ENCODE measurements at regions not wholly inside any gene's neighbourhood (a gene's known extent, or its start where the extent isn't known, plus 50 kb on each side); places are given as distances from the start of the nearest gene placed in this dataset.
"Not testable (repeated sequence)": the region's sequence is repeated elsewhere in the genome, so short reads cannot be mapped to it uniquely, and the experiment has no call there.

DNA sequence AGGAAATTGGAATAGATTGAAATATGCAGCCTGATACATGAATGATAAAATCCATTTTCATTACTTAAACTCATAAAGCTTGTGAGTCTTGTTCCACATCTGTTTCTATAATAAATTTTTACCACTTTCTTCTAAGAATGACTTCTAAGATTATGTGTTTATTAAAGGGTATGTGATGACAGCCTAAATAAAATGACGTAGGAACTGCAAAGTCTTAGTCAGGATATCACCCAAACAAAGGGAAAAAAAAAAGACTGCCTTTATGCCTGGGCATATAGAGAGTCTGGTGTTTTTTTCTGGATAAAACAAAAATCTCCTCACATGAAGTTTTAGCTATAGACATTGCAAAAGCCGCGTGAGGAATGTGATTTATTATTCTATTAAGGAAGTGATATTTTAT, 844.0 kb downstream of the DIPK2A start:
- DNase-seq (ENCODE audit: low read depth in 2 of 2), result no peak

DNA sequence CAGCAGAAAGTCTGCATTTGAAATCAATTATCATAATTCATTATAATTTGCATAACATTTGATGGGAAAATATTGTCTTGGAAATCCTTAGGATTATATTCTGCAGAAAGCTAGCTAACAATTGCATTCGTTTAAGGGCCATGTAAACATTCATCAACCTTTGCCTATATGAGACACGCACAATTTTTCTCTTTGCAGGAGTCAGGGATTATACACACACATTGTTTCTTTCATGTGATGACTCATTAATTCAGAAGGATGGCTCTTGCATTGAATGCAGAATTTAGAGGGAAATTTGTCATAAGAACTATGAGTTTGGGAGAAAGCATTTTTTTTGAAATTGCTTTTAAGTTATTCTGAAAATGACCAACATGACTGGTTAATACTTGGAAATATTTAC, 844.7 kb downstream of the DIPK2A start:
- DNase-seq (ENCODE audit: low read depth in 2 of 2), result no peak

DNA sequence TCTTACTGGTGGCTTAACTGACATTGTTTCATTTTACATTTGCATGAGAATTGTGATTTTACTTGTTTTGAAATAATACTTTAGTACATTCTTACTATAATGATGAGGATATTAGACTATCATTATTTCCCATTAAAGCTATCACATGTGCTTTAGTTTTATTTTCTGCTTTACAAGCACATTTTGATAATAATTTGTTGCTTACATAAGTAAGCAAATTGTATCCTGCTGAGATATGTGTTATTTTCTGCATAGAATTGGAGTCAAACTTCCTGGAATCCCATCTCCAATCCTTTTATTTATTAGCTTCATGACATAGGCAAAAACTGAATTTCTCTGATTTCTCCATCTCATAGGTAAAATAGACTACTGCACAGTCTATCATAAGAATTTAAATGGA, 847.4 kb downstream of the DIPK2A start:
- DNase-seq (ENCODE audit: low read depth in 2 of 2), result no peak

DNA sequence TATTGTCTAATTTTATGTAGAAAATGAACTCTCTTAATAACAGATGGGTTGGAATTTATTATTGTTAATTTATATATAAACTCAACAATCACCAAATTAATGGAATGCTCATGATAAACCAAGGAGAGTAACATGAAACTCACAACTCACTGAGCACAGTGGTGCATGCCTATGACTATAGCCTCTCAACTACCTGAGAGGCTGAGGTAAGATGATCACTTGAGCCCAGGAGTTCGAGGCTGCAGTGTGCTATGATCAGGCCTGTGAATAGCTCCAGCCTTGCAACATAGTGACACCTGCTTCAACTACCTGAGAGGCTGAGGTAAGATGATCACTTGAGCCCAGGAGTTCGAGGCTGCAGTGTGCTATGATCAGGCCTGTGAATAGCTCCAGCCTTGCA, 848.6 kb downstream of the DIPK2A start:
- DNase-seq (ENCODE audit: low read depth in 2 of 2), result not testable (repeated sequence)

DNA sequence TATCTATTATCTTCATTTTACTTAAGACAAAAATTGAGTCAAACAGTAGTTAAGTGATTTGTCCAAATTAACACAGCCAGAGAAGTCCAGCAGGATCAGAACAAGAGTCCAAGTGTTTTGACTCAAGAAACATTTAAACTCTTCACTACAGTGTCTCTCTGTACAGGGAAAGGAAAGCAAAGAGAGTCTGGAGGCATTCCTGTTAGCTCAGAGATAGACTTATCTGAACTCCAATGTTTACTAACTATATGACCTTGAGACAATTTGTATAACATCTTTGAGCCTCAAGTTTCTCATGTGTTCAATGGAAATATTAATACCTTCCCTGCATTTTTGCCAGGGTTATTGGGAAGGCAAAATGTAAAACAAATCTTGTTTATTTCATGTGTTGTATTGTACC, 849.1 kb downstream of the DIPK2A start:
- no peak for DNase-seq (ENCODE audit: low read depth in 2 of 2)

DNA sequence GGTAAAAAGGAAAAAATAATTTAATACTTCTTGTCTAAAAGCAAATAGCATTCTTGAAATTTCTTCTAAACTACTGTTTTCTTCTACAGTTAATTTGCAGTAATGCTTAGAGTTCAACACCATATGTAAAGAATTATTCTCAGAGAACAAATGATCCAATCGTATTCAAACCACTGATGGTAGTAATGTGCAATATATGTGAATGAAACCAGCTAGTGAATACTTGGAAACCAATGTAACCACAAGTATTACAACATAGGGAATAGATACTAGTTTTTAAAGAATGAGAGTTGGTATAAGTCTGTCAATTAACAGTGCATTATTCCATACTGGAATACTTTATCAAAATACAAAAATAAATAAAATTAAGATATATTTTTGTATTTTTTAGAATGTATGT, 850.0 kb downstream of the DIPK2A start:
- DNase-seq (ENCODE audit: low read depth in 2 of 2), result no peak

DNA sequence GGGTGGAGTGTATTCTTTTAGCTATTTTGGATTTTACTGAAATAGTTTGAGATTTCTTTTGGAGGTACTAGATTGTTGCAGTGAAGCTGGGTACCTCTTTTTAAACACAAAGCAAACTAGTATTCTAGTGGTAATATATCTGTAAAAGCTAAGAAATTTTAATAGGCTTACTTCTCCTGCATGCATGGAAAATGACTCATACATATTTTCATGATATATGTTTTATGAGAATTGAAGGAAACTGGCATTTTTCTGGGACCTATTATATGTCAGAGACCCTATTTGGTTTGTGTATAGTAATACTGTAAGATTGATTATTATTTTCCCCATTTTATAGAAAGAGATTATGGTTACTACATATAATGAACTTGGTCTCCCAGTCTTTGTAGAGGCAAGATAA, 851.0 kb downstream of the DIPK2A start:
- no peak for DNase-seq (ENCODE audit: low read depth in 2 of 2)

DNA sequence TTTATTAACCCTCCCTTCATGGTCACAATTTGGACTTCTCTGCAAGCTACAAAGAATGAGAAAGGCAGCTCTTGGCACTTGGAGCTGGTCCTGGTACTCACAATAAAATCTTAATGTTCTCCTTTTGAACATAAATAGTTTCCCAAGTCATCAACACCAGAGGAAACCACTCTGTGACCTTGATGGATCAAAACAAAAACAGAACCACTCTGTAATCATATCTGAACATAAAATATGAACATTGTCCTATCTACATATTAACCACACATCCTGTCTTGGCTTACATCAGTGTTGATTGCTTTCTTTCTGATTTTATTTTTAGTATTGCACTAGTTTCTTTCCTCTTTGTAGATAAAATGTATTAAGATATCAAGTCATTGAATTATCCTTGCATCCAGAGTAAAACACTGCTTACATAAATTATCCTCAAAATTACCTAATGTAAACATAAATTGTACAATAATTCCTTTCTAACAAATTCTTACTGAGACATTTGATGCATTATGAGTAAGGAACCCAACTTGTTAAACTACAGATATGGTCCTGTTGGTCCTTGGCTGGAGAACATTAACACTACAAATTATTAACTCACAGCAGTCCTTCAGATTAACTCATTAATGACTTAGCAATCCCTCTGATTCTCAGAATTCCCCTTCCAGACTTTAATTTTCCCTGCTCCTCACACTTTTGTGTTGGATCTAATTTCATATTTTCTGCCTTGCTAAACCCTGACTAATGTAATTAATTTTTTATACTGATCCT, 860.5 kb downstream of the DIPK2A start:
- DNase-seq (ENCODE audit: low read depth in 2 of 2), result peak in 1 of 2 donors; percentile 69

DNA sequence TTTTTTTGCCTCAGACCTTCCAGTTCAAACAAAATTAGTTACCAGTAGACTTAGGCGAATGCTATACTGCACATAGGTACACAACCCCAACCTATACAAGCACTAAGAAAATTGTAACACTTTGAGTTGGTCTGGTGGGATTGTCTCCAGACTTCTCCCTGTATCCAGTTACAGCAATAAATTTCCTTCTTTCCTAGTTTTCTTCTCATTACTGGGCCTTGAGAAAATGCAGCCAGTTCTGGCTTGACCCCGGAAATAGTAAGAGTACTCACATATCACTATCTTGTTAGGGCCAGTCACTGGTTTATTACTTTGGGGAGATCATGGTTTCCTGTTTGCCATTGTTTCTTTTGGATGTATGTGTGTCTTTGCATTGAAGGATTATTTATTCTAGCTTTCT, 868.4 kb downstream of the DIPK2A start:
- no peak for DNase-seq (ENCODE audit: low read depth in 2 of 2)

DNA sequence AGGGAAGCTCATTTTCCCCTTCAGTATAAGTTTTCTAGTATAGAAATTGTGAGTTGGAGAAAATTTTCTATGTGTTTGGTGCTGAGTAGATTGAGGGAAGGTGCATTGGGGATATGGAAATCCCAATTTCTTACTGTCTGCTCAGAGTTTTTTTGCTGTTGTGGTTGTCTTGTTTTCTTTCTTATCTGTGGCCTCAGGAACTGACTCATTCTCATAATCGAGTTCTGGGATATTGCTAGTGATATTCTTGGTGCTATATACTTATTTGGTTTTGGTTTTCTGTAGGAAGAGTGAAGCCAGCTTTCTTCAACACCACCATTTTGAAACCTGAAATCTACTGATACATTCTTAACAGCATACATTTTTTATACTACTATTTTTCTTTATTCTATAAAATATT, 869.2 kb downstream of the DIPK2A start:
- peak in 1 of 2 donors; percentile 24 for DNase-seq (ENCODE audit: low read depth in 2 of 2)

DNA sequence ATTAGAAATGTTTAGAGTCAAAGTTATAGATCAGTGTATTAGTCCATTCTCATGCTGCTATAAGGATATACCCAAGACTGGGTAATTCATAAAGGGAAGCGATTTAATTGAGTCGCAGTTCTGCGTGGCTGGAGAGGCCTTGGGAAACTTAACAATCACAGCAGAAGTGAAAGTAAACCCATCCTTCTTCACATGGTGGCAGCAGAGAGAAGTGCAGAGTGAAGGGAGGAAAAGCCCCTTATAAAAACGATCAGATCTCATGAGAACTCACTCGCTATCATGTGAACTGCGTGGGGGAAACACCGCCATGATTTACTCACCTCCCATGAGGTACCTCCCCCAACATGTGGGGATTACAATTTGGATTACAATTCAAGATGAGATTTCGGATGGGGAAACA, 871.5 kb downstream of the DIPK2A start:
- no peak for DNase-seq (ENCODE audit: low read depth in 2 of 2)

DNA sequence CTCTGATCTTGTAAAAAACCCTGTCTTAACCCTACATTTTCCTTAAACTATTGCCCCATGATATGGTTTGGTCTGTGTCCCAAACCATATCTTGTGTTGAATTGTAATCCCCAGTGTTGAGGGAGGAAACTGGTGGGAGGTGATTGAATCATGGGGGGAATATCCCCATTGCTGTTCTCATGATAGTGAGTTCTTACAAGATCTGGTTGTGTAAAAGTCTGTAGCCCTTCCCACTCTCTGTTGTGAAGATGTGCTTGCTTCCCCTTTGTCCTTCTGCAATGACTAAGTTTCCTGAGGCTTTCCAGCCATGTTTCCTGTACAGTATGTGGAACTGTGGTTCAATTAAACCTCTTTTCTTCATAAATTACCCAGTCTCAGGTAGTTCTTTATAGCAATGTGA, 881.4 kb downstream of the DIPK2A start:
- peak in 1 of 2 donors; percentile 5 for DNase-seq (ENCODE audit: low read depth in 2 of 2)

DNA sequence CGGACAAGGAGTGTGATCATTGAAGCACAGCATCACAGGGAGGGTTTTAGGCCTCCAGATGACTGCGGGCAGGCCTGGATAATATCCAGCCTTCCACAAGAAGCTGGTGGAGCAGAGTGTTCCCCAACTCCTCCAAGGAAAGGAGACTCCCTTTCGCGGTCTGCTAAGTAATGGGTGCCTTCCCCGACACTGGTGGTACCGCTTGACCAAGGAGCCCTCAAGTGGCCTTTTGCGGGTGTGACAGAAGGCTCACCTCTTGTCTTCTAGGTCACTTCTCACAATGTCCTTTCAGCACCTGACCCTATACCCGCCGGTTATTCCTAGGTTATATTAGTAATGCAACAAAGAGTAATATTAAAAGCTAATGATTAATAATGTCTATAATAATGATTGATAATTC, 882.4 kb downstream of the DIPK2A start:
- not testable (repeated sequence) for DNase-seq (ENCODE audit: low read depth in 2 of 2)

DNA sequence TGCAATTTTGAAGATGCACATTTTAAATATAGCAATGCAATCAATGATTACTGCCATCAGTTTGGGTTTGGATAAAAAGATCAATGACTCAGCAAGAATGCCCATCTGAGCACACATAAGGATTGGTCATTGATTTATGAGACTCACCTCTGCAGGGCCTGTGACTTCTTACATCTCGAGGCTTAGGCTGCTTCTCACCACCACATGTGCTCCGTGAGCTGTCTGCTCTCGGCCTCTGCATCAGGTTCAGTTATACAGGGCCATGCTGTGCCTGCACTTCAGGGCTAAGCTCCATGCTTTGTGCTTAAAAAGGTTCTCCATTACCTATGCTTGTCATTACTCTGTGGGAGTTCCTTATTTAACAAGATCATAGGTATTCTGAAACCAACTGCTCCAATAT, 887.5 kb downstream of the DIPK2A start:
- no peak for DNase-seq (ENCODE audit: low read depth in 2 of 2)

DNA sequence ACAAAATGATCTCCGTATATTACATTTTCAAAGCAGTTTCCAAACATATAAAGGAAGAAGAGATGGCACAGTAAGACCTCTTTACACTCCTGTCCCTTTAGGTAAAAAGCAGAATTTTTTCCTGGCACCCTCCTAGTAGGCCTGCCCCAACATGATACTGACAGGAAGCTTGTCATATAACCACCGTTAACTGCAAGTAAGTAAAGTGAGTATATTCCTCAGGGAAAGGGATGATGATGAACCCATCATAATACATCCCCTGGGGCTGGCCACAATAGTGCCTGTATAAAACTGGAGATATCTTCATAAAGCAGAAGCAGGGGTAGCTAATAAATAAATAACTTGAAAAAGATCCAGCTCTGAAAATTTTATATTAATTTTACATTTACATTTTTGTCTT, 893.0 kb downstream of the DIPK2A start:
- DNase-seq (ENCODE audit: low read depth in 2 of 2), result no peak

DNA sequence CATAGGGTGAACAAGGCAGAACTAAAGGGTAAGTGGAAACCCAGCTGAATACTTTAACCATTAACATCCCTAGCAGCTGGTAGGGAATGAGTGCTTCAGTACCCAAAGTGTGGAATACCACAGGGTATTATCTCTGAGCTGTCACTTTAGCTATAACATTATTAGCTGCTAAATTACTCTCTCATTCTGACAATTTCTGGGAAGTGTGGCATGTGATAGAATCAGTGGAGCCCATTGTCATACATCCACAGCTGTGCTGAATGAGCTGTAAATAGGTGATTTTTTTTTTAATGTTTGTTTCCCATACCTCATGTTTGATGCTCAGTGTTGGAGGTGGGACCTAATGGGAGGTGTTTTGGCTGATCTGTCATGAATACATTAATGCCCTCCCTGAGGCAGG, 894.3 kb downstream of the DIPK2A start:
- no peak for DNase-seq (ENCODE audit: low read depth in 2 of 2)

DNA sequence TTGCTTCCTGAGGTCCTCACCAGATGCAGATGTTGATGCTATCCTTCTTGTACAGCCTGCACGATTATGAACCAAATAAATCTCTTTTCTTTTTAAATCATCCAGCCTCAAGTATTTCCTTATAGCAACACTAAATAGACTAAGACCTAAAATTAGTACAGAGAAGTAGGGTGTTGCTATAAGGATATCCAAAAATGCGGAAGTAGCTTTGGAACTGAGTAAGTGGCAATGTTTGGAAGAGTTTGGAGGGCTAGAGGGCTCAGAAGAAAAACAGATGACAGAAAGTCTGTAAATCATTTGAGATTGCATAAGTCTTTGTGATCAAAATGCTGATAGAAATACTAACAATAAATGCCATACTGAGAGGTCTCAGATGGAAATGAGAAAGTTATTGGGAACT, 894.9 kb downstream of the DIPK2A start:
- no peak for DNase-seq (ENCODE audit: low read depth in 2 of 2)

DNA sequence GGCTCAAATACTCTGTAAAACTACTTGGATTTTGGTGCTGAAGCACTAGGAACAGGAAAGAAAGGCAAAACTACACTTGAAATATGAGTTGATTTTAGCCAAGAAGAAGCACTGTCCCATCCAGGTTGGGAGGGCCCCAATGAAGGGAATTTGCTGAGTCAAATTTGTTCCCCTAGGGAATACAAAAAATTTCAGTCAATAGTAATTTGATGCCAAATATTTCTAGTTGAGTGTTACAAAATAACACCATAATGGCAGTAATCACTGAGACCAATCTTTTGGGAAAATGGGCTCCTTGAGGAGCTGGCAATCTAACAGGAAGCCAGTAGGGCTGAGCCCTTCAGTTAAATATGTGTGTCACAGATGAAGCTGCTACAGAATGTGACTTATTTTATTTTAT, 896.9 kb downstream of the DIPK2A start:
- DNase-seq (ENCODE audit: low read depth in 2 of 2), result no peak

DNA sequence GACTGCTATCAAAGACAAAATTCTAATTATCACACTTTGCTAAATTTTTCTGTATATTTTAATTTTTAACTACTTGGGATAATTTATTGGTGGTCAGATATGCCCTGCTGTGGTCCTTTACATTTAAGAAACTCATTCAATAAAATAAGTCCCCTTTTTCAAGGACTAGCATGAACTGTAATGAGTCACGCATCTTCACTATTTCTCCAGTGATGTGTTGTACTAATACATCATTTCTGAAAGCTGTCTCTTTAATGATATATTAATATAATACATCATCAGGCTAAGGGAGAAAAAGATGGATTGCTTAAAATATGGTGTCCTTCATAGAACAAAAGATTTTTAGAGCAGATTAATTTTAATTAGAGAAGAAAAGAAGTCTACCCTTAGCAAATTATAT, 901.4 kb downstream of the DIPK2A start:
- no peak for DNase-seq (ENCODE audit: low read depth in 2 of 2)

DNA sequence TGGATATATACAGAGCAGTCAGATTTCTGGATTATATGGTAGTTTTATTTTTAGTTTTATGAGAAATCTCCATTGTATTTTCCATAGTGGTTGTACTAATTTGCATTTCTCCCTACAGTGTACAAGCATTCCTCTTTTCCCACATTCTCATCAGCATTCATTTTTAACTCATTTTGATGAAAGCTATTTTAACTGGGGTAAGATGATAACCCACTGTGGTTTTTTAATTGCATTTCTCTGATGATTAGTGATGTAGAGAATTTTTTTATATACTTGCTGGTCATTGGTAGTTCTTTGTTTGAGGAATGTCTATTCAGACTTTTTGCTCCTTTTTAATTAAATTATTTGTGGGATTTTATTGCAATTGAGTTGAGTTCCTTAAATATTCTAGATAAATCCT, 903.6 kb downstream of the DIPK2A start:
- DNase-seq (ENCODE audit: low read depth in 2 of 2), result no peak

DNA sequence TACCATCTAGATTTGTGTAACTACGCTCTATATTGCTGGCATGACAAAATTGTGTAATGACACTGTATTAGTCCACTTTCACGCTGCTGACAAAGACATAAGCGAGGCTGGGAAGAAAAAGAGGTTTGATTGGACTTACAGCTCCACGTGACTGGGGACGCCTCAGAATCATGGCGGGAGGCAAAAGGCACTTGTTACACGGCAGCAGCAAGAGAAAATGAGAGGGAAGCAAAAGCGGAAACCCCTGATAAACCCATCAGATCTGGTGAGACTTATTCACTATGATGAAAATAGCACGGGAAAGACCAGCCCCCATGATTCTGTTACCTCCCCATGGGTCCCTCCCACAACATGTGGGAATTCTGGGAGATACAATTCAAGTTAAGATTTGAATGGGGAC, 905.7 kb downstream of the DIPK2A start:
- DNase-seq (ENCODE audit: low read depth in 2 of 2), result no peak

DNA sequence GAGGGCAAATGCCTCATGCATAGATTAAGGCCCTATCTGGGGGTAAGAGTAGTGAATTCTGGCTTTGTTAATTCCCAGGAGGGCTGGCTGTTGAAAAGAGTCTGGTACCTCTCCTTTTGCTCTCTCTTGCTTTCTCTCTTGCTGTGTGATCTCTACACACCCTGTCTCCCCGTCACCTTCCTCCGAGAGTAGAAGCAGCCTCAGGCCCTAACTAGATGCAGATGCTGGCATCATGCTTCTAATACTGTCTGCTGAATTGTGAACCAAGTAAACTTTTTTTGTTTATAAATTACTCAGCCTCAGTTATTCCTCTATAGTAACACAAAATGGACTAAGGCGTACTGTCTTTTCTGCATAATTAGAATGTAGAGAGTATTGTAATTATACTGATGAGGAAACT, 908.1 kb downstream of the DIPK2A start:
- no peak for DNase-seq (ENCODE audit: low read depth in 2 of 2)

DNA sequence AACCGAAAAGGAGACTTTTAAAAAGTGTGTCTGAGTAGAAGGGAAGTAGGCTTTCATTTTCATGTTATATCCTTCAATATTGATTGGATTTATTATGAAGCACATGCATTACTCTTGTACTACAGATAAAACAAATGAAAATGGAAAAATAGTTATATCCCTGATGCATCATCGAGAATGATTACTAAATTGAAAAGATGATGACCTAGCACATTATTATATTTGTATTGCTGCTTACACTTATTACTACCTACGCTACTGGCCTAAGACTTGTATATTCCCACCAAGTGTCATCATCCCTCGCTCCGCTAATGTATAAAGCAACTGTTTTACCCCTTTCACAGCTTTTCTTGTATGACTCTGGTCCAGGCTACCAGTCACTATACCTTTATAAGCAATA, 922.4 kb downstream of the DIPK2A start:
- DNase-seq (ENCODE audit: low read depth in 2 of 2), result no peak

DNA sequence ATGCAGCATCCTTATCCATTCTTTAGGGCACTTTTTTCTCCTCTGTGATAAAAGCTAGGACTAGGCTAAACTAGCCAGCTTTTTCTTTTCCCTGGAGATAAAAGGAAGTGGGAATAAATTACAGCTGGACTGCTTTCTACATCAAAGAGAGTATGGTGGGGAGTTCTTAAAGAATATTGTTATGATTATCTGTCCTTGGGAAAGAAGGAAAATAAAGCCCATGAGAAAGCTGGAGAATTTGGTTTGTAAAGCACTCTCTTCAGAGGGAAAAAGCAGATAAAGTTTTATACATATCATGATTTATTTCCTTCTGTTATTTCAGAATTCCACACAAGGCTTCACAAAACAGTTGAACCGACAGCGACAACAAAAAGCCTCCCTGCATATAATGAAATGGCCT, 923.0 kb downstream of the DIPK2A start:
- no peak for DNase-seq (ENCODE audit: low read depth in 2 of 2)

All from dermis microvascular lymphatic vessel endothelial cell (primary cell).